ENCODE measurements at regions not wholly inside any gene's neighbourhood (a gene's known extent, or its start where the extent isn't known, plus 50 kb on each side); places are given as distances from the start of the nearest gene placed in this dataset.
A peak's percentile ranks its signal among the peaks of the same experiment; 100 is the strongest.
"Not testable (repeated sequence)": the region's sequence is repeated elsewhere in the genome, so short reads cannot be mapped to it uniquely, and the experiment has no call there.

- H3K27me3 ChIP-seq (ENCODE audit: control insufficient read depth in 1 of 2, insufficient read depth in 1 of 2, low read length in 2 of 2): not testable (repeated sequence)
These were observed 51.3 kb downstream of the NACA2 start for GRCh38 chr17:61539728-61540127.

GRCh38 chr17:61538480-61538879, 52.5 kb downstream of the NACA2 start:
- Histone ChIP-seq H3K23ac (ENCODE audit: low read length in 2 of 2) (no peak overlapping the region), H2AFZ (ENCODE audit: low read depth, low read length) (no peak overlapping the region), H3K4ac (ENCODE audit: low read depth in 1 of 2, low read length in 2 of 2) (no peak overlapping the region), H3K36me3 (ENCODE audit: control insufficient read depth in 1 of 2, insufficient read depth in 2 of 2, low read depth in 1 of 2, low read length in 2 of 2) (no peaks in the 10 kb centered on the region), H3K9ac (ENCODE audit: low read length) (no peak overlapping the region), H2BK12ac (ENCODE audit: low read length in 2 of 2) (no peak overlapping the region), H4K8ac (ENCODE audit: low read length) (no peak overlapping the region), H2BK15ac (ENCODE audit: low read depth, poor library complexity, severe bottlenecking) (no peak overlapping the region), H3K27ac (ENCODE audit: low read length, poor library complexity, severe bottlenecking) (no peak overlapping the region), H2AK5ac (ENCODE audit: low read length, severe bottlenecking) (no peak overlapping the region), H3K9me3 (ENCODE audit: control insufficient read depth, low read length) (peaks cover 25% of the 10 kb centered on the region), H3K4me2 (ENCODE audit: low read length, poor library complexity, severe bottlenecking) (no peak overlapping the region), H3K18ac (ENCODE audit: low read depth in 1 of 2, low read length in 2 of 2) (no peak overlapping the region), H3K79me1 (replicated peaks; ENCODE audit: low read length, poor library complexity, severe bottlenecking) (no peaks in the 10 kb centered on the region), H3K4me1 (ENCODE audit: control insufficient read depth, insufficient read depth, low read depth, low read length) (no peaks in the 10 kb centered on the region), H3K14ac (ENCODE audit: low read length in 2 of 2) (no peak overlapping the region), H2BK5ac (ENCODE audit: low read depth, low read length, poor library complexity, severe bottlenecking) (no peak overlapping the region), H3K27me3 (ENCODE audit: control insufficient read depth in 1 of 2, insufficient read depth in 1 of 2, low read length in 2 of 2) (no peaks in the 10 kb centered on the region), H2BK120ac (ENCODE audit: low read depth, low read length) (no peak overlapping the region), H4K91ac (ENCODE audit: low read length) (no peak overlapping the region), H3K4me3 (ENCODE audit: insufficient read depth in 1 of 2, low read depth in 1 of 2, low read length in 2 of 2) (no peak overlapping the region)
- no peak for DNase-seq

More at GRCh38 chr17:61539728-61540127, 51.3 kb downstream of the NACA2 start:
- H3K9ac ChIP-seq (ENCODE audit: low read length); H3K36me3 ChIP-seq (ENCODE audit: control insufficient read depth in 1 of 2, insufficient read depth in 2 of 2, low read depth in 1 of 2, low read length in 2 of 2); H3K4me1 ChIP-seq (ENCODE audit: control insufficient read depth, insufficient read depth, low read depth, low read length); DNase-seq; H4K91ac ChIP-seq (ENCODE audit: low read length); H3K4me2 ChIP-seq (ENCODE audit: low read length, poor library complexity, severe bottlenecking); H2BK5ac ChIP-seq (ENCODE audit: low read depth, low read length, poor library complexity, severe bottlenecking); H3K14ac ChIP-seq (ENCODE audit: low read length in 2 of 2); H3K27ac ChIP-seq (ENCODE audit: low read length, poor library complexity, severe bottlenecking); H2BK12ac ChIP-seq (ENCODE audit: low read length in 2 of 2); H4K8ac ChIP-seq (ENCODE audit: low read length); H3K4me3 ChIP-seq (ENCODE audit: insufficient read depth in 1 of 2, low read depth in 1 of 2, low read length in 2 of 2); H3K79me1 ChIP-seq (replicated peaks; ENCODE audit: low read length, poor library complexity, severe bottlenecking); H3K23ac ChIP-seq (ENCODE audit: low read length in 2 of 2); H2AFZ ChIP-seq (ENCODE audit: low read depth, low read length); H3K4ac ChIP-seq (ENCODE audit: low read depth in 1 of 2, low read length in 2 of 2); H2BK15ac ChIP-seq (ENCODE audit: low read depth, poor library complexity, severe bottlenecking); H2AK5ac ChIP-seq (ENCODE audit: low read length, severe bottlenecking); H2BK120ac ChIP-seq (ENCODE audit: low read depth, low read length); H3K18ac ChIP-seq (ENCODE audit: low read depth in 1 of 2, low read length in 2 of 2): not testable (repeated sequence)
- H3K9me3 ChIP-seq (ENCODE audit: control insufficient read depth, low read length): peaks cover 25% of the 10 kb centered on the region
- no CpG with 5 or more reads among the region's 2 CpGs for WGBS

- H3K14ac ChIP-seq (ENCODE audit: low read length in 2 of 2): no peak overlapping the region
- H2AK5ac ChIP-seq (ENCODE audit: low read length, severe bottlenecking): no peak overlapping the region
- H3K9ac ChIP-seq (ENCODE audit: low read length): no peak overlapping the region
- H2BK15ac ChIP-seq (ENCODE audit: low read depth, poor library complexity, severe bottlenecking): no peak overlapping the region
- WGBS: 88% methylated on average over 8 of the region's 8 CpGs
- peaks cover 24% of the 10 kb centered on the region for H3K9me3 ChIP-seq (ENCODE audit: control insufficient read depth, low read length)
- H3K79me1 ChIP-seq (replicated peaks; ENCODE audit: low read length, poor library complexity, severe bottlenecking): no peaks in the 10 kb centered on the region
- H3K23ac ChIP-seq (ENCODE audit: low read length in 2 of 2): no peak overlapping the region
- H3K36me3 ChIP-seq (ENCODE audit: control insufficient read depth in 1 of 2, insufficient read depth in 2 of 2, low read depth in 1 of 2, low read length in 2 of 2): no peaks in the 10 kb centered on the region
- no peak overlapping the region for H3K4ac ChIP-seq (ENCODE audit: low read depth in 1 of 2, low read length in 2 of 2)
- no peak overlapping the region for H3K27ac ChIP-seq (ENCODE audit: low read length, poor library complexity, severe bottlenecking)
- no peak overlapping the region for H3K4me3 ChIP-seq (ENCODE audit: insufficient read depth in 1 of 2, low read depth in 1 of 2, low read length in 2 of 2)
- no peak overlapping the region for H2BK120ac ChIP-seq (ENCODE audit: low read depth, low read length)
- no peaks in the 10 kb centered on the region for H3K4me1 ChIP-seq (ENCODE audit: control insufficient read depth, insufficient read depth, low read depth, low read length)
- no peak overlapping the region for H2AFZ ChIP-seq (ENCODE audit: low read depth, low read length)
- no peak overlapping the region for H2BK12ac ChIP-seq (ENCODE audit: low read length in 2 of 2)
- H4K91ac ChIP-seq (ENCODE audit: low read length): no peak overlapping the region
- no peak overlapping the region for H3K18ac ChIP-seq (ENCODE audit: low read depth in 1 of 2, low read length in 2 of 2)
- H2BK5ac ChIP-seq (ENCODE audit: low read depth, low read length, poor library complexity, severe bottlenecking): no peak overlapping the region
- no peak overlapping the region for H3K4me2 ChIP-seq (ENCODE audit: low read length, poor library complexity, severe bottlenecking)
- H4K8ac ChIP-seq (ENCODE audit: low read length): no peak overlapping the region
- no peak for DNase-seq
- no peaks in the 10 kb centered on the region for H3K27me3 ChIP-seq (ENCODE audit: control insufficient read depth in 1 of 2, insufficient read depth in 1 of 2, low read length in 2 of 2)
These were observed 53.7 kb downstream of the NACA2 start for GRCh38 chr17:61537264-61537771.

GRCh38 chr17:61536422-61536955, 54.5 kb downstream of the NACA2 start:
- Histone ChIP-seq H3K4me3 (ENCODE audit: insufficient read depth in 1 of 2, low read depth in 1 of 2, low read length in 2 of 2) (peak overlapping the region in 1 of 2 experiments; percentile 71), H3K36me3 (ENCODE audit: control insufficient read depth in 1 of 2, insufficient read depth in 2 of 2, low read depth in 1 of 2, low read length in 2 of 2) (no peaks in the 10 kb centered on the region), H2AFZ (ENCODE audit: low read depth, low read length) (no peak overlapping the region), H3K79me1 (replicated peaks; ENCODE audit: low read length, poor library complexity, severe bottlenecking) (no peaks in the 10 kb centered on the region), H2BK120ac (ENCODE audit: low read depth, low read length) (no peak overlapping the region), H3K14ac (ENCODE audit: low read length in 2 of 2) (no peak overlapping the region), H2AK5ac (ENCODE audit: low read length, severe bottlenecking) (no peak overlapping the region), H2BK15ac (ENCODE audit: low read depth, poor library complexity, severe bottlenecking) (no peak overlapping the region), H3K9me3 (ENCODE audit: control insufficient read depth, low read length) (peaks cover 18% of the 10 kb centered on the region), H3K9ac (ENCODE audit: low read length) (peak overlapping the region; percentile 74), H3K4ac (ENCODE audit: low read depth in 1 of 2, low read length in 2 of 2) (no peak overlapping the region), H3K23ac (ENCODE audit: low read length in 2 of 2) (no peak overlapping the region), H3K27ac (ENCODE audit: low read length, poor library complexity, severe bottlenecking) (no peak overlapping the region), H3K27me3 (ENCODE audit: control insufficient read depth in 1 of 2, insufficient read depth in 1 of 2, low read length in 2 of 2) (no peaks in the 10 kb centered on the region), H4K91ac (ENCODE audit: low read length) (no peak overlapping the region), H2BK12ac (ENCODE audit: low read length in 2 of 2) (no peak overlapping the region), H3K4me1 (ENCODE audit: control insufficient read depth, insufficient read depth, low read depth, low read length) (no peaks in the 10 kb centered on the region), H3K4me2 (ENCODE audit: low read length, poor library complexity, severe bottlenecking) (no peak overlapping the region), H4K8ac (ENCODE audit: low read length) (no peak overlapping the region), H3K18ac (ENCODE audit: low read depth in 1 of 2, low read length in 2 of 2) (no peak overlapping the region), H2BK5ac (ENCODE audit: low read depth, low read length, poor library complexity, severe bottlenecking) (no peak overlapping the region)
- no peak for DNase-seq
- WGBS: 83% methylated on average over 3 of the region's 5 CpGs

Measured in mesenchymal stem cell (in vitro differentiated cells and primary cell).